ENCODE measurements at regions not wholly inside any gene's neighbourhood (a gene's known extent, or its start where the extent isn't known, plus 50 kb on each side); places are given as distances from the start of the nearest gene placed in this dataset.

GRCh38 chr21:23452384-23453083 is 2154.7 kb downstream of the MRPL39 start:
- Histone ChIP-seq H3K9me3 (ENCODE audit: control insufficient read depth, low read depth, low read length) (no peaks in the 10 kb centered on the region), H3K27me3 (ENCODE audit: control insufficient read depth, insufficient read depth, low read length) (no peaks in the 10 kb centered on the region), H3K27ac (ENCODE audit: low read length) (no peak overlapping the region), H3K4me1 (ENCODE audit: control insufficient read depth, insufficient read depth, low read length) (no peaks in the 10 kb centered on the region), H3K36me3 (ENCODE audit: control insufficient read depth, insufficient read depth, low read length) (no peaks in the 10 kb centered on the region), H3K4me3 (ENCODE audit: low read length) (no peak overlapping the region)
- DNase-seq: no peak
- 94% methylated on average over 2 of the region's 19 CpGs for WGBS (ENCODE audit: insufficient coverage, low lambda C conversion rate)

GRCh38 chr21:23445307-23445706 is 2162.0 kb downstream of the MRPL39 start:
- H3K27me3 ChIP-seq (ENCODE audit: control insufficient read depth, insufficient read depth, low read length): no peaks in the 10 kb centered on the region
- no peaks in the 10 kb centered on the region for H3K4me1 ChIP-seq (ENCODE audit: control insufficient read depth, insufficient read depth, low read length)
- no peak for DNase-seq
- no peak overlapping the region for H3K4me3 ChIP-seq (ENCODE audit: low read length)
- no peak overlapping the region for H3K27ac ChIP-seq (ENCODE audit: low read length)
- no peaks in the 10 kb centered on the region for H3K36me3 ChIP-seq (ENCODE audit: control insufficient read depth, insufficient read depth, low read length)
- 100% methylated on average over 1 of the region's 1 CpG for WGBS (ENCODE audit: insufficient coverage, low lambda C conversion rate)
- H3K9me3 ChIP-seq (ENCODE audit: control insufficient read depth, low read depth, low read length): no peaks in the 10 kb centered on the region

- no peak for DNase-seq
These were observed 2169.2 kb downstream of the MRPL39 start for GRCh38 chr21:23438081-23438480.

GRCh38 chr21:23402929-23403520 is 2204.3 kb downstream of the MRPL39 start:
- no peak for DNase-seq
- H3K27ac ChIP-seq (ENCODE audit: low read length): no peak overlapping the region
- H3K4me1 ChIP-seq (ENCODE audit: control insufficient read depth, insufficient read depth, low read length): no peaks in the 10 kb centered on the region
- no peaks in the 10 kb centered on the region for H3K27me3 ChIP-seq (ENCODE audit: control insufficient read depth, insufficient read depth, low read length)
- H3K9me3 ChIP-seq (ENCODE audit: control insufficient read depth, low read depth, low read length): no peaks in the 10 kb centered on the region
- H3K4me3 ChIP-seq (ENCODE audit: low read length): no peak overlapping the region
- WGBS (ENCODE audit: insufficient coverage, low lambda C conversion rate): 73% methylated on average over 2 of the region's 2 CpGs
- H3K36me3 ChIP-seq (ENCODE audit: control insufficient read depth, insufficient read depth, low read length): no peaks in the 10 kb centered on the region

More at GRCh38 chr21:23438081-23438480, 2169.2 kb downstream of the MRPL39 start:
- Histone ChIP-seq H3K27ac (ENCODE audit: low read length) (no peak overlapping the region), H3K27me3 (ENCODE audit: control insufficient read depth, insufficient read depth, low read length) (no peaks in the 10 kb centered on the region), H3K4me1 (ENCODE audit: control insufficient read depth, insufficient read depth, low read length) (no peaks in the 10 kb centered on the region), H3K4me3 (ENCODE audit: low read length) (no peak overlapping the region), H3K9me3 (ENCODE audit: control insufficient read depth, low read depth, low read length) (peaks cover 2% of the 10 kb centered on the region), H3K36me3 (ENCODE audit: control insufficient read depth, insufficient read depth, low read length) (no peaks in the 10 kb centered on the region)

GRCh38 chr21:23401278-23401677 is 2206.0 kb downstream of the MRPL39 start:
- no peak overlapping the region for H3K4me3 ChIP-seq (ENCODE audit: low read length)
- no peak for DNase-seq
- H3K27ac ChIP-seq (ENCODE audit: low read length): no peak overlapping the region
- no peaks in the 10 kb centered on the region for H3K36me3 ChIP-seq (ENCODE audit: control insufficient read depth, insufficient read depth, low read length)
- H3K4me1 ChIP-seq (ENCODE audit: control insufficient read depth, insufficient read depth, low read length): no peaks in the 10 kb centered on the region
- 100% methylated on average over 2 of the region's 2 CpGs for WGBS (ENCODE audit: insufficient coverage, low lambda C conversion rate)
- no peaks in the 10 kb centered on the region for H3K9me3 ChIP-seq (ENCODE audit: control insufficient read depth, low read depth, low read length)
- H3K27me3 ChIP-seq (ENCODE audit: control insufficient read depth, insufficient read depth, low read length): no peaks in the 10 kb centered on the region

- DNase-seq: no peak
- no peak overlapping the region for H3K4me3 ChIP-seq (ENCODE audit: low read length)
- H3K27ac ChIP-seq (ENCODE audit: low read length): no peak overlapping the region
- no peaks in the 10 kb centered on the region for H3K9me3 ChIP-seq (ENCODE audit: control insufficient read depth, low read depth, low read length)
- no peaks in the 10 kb centered on the region for H3K4me1 ChIP-seq (ENCODE audit: control insufficient read depth, insufficient read depth, low read length)
- 100% methylated on average over 1 of the region's 1 CpG for WGBS (ENCODE audit: insufficient coverage, low lambda C conversion rate)
- no peaks in the 10 kb centered on the region for H3K36me3 ChIP-seq (ENCODE audit: control insufficient read depth, insufficient read depth, low read length)
- no peaks in the 10 kb centered on the region for H3K27me3 ChIP-seq (ENCODE audit: control insufficient read depth, insufficient read depth, low read length)
These were observed 2208.6 kb downstream of the MRPL39 start for GRCh38 chr21:23398726-23399125.

GRCh38 chr21:23394458-23394857 is 2212.8 kb downstream of the MRPL39 start:
- DNase-seq: no peak
- no peaks in the 10 kb centered on the region for H3K27me3 ChIP-seq (ENCODE audit: control insufficient read depth, insufficient read depth, low read length)
- 100% methylated on average over 1 of the region's 2 CpGs for WGBS (ENCODE audit: insufficient coverage, low lambda C conversion rate)
- H3K4me3 ChIP-seq (ENCODE audit: low read length): no peak overlapping the region
- H3K4me1 ChIP-seq (ENCODE audit: control insufficient read depth, insufficient read depth, low read length): no peaks in the 10 kb centered on the region
- H3K9me3 ChIP-seq (ENCODE audit: control insufficient read depth, low read depth, low read length): peaks cover 4% of the 10 kb centered on the region
- H3K36me3 ChIP-seq (ENCODE audit: control insufficient read depth, insufficient read depth, low read length): no peaks in the 10 kb centered on the region
- H3K27ac ChIP-seq (ENCODE audit: low read length): no peak overlapping the region

GRCh38 chr21:23384679-23385078 is 2222.6 kb downstream of the MRPL39 start:
- no peak overlapping the region for H3K4me3 ChIP-seq (ENCODE audit: low read length)
- H3K36me3 ChIP-seq (ENCODE audit: control insufficient read depth, insufficient read depth, low read length): no peaks in the 10 kb centered on the region
- no peaks in the 10 kb centered on the region for H3K27me3 ChIP-seq (ENCODE audit: control insufficient read depth, insufficient read depth, low read length)
- 67% methylated on average over 2 of the region's 4 CpGs for WGBS (ENCODE audit: insufficient coverage, low lambda C conversion rate)
- no peaks in the 10 kb centered on the region for H3K4me1 ChIP-seq (ENCODE audit: control insufficient read depth, insufficient read depth, low read length)
- DNase-seq: no peak
- H3K27ac ChIP-seq (ENCODE audit: low read length): no peak overlapping the region
- H3K9me3 ChIP-seq (ENCODE audit: control insufficient read depth, low read depth, low read length): no peaks in the 10 kb centered on the region

GRCh38 chr21:23374155-23374554 is 2233.1 kb downstream of the MRPL39 start:
- no peaks in the 10 kb centered on the region for H3K36me3 ChIP-seq (ENCODE audit: control insufficient read depth, insufficient read depth, low read length)
- no peak for DNase-seq
- no peaks in the 10 kb centered on the region for H3K4me1 ChIP-seq (ENCODE audit: control insufficient read depth, insufficient read depth, low read length)
- WGBS (ENCODE audit: insufficient coverage, low lambda C conversion rate): no CpG with 5 or more reads among the region's 4 CpGs
- H3K4me3 ChIP-seq (ENCODE audit: low read length): no peak overlapping the region
- H3K27ac ChIP-seq (ENCODE audit: low read length): no peak overlapping the region
- no peaks in the 10 kb centered on the region for H3K27me3 ChIP-seq (ENCODE audit: control insufficient read depth, insufficient read depth, low read length)
- H3K9me3 ChIP-seq (ENCODE audit: control insufficient read depth, low read depth, low read length): peaks cover 5% of the 10 kb centered on the region

- Histone ChIP-seq H3K27ac (ENCODE audit: low read length) (no peak overlapping the region), H3K4me1 (ENCODE audit: control insufficient read depth, insufficient read depth, low read length) (no peaks in the 10 kb centered on the region), H3K4me3 (ENCODE audit: low read length) (no peak overlapping the region), H3K36me3 (ENCODE audit: control insufficient read depth, insufficient read depth, low read length) (no peaks in the 10 kb centered on the region), H3K9me3 (ENCODE audit: control insufficient read depth, low read depth, low read length) (no peaks in the 10 kb centered on the region), H3K27me3 (ENCODE audit: control insufficient read depth, insufficient read depth, low read length) (no peaks in the 10 kb centered on the region)
- WGBS (ENCODE audit: insufficient coverage, low lambda C conversion rate): no CpG with 5 or more reads among the region's 1 CpG
- DNase-seq: no peak
These were observed 2250.4 kb downstream of the MRPL39 start for GRCh38 chr21:23356905-23357304.

GRCh38 chr21:23316190-23316589 is 2291.1 kb downstream of the MRPL39 start:
- no peaks in the 10 kb centered on the region for H3K36me3 ChIP-seq (ENCODE audit: control insufficient read depth, insufficient read depth, low read length)
- no peak for DNase-seq

More at GRCh38 chr21:23316190-23316589, 2291.1 kb downstream of the MRPL39 start:
- no peak overlapping the region for H3K4me3 ChIP-seq (ENCODE audit: low read length)
- no peaks in the 10 kb centered on the region for H3K27me3 ChIP-seq (ENCODE audit: control insufficient read depth, insufficient read depth, low read length)
- no peaks in the 10 kb centered on the region for H3K9me3 ChIP-seq (ENCODE audit: control insufficient read depth, low read depth, low read length)
- H3K4me1 ChIP-seq (ENCODE audit: control insufficient read depth, insufficient read depth, low read length): no peaks in the 10 kb centered on the region
- no peak overlapping the region for H3K27ac ChIP-seq (ENCODE audit: low read length)

Measured in large intestine (tissue), 3 donors.